VCaP (cell line): ENCODE measurements at regions not wholly inside any gene's neighbourhood (a gene's known extent, or its start where the extent isn't known, plus 50 kb on each side); places are given as distances from the start of the nearest gene placed in this dataset.

Experiments
- H3K27ac ChIP-seq: fragments of 450-650 bp; 2 replicates; pipeline ENCODE4 v1.5.1; 2017
- CTCF ChIP-seq: fragments of 450-650 bp; conservative IDR thresholded peaks from 2 replicates; pipeline ENCODE4 v1.5.1; 2017; ENCODE audit warnings: mild to moderate bottlenecking, moderate library complexity

GRCh38 chr13:48583859-48584311, 51.0 kb upstream of the RCBTB2 start:
- H3K27ac ChIP-seq: peak overlapping the region; percentile 97
- TF ChIP-seq CTCF: no peak

GRCh38 chr13:48585456-48585840, 52.6 kb upstream of the RCBTB2 start:
- no peak for TF ChIP-seq CTCF
- peak overlapping the region; percentile 97 for H3K27ac ChIP-seq

- no peak for TF ChIP-seq CTCF
- peak overlapping the region; percentile 97 for H3K27ac ChIP-seq
Measured at GRCh38 chr13:48586591-48587103, 53.8 kb upstream of the RCBTB2 start.

GRCh38 chr13:48588120-48588519, 55.2 kb upstream of the RCBTB2 start:
- no peak overlapping the region for H3K27ac ChIP-seq
- no peak for TF ChIP-seq CTCF

GRCh38 chr13:48590141-48590901, 57.4 kb upstream of the RCBTB2 start:
- no peak for TF ChIP-seq CTCF
- H3K27ac ChIP-seq: peak overlapping the region; percentile 23; the same call in 1 of the 2 replicates

GRCh38 chr13:48591124-48591872, 58.4 kb upstream of the RCBTB2 start:
- peak overlapping the region; percentile 23; the same call in 1 of the 2 replicates for H3K27ac ChIP-seq

- H3K27ac ChIP-seq: peak overlapping the region; percentile 23; the same call in 1 of the 2 replicates
- no peak for TF ChIP-seq CTCF
Measured at GRCh38 chr13:48591889-48592687, 59.2 kb upstream of the RCBTB2 start.
